GM18873 (cell line): ENCODE measurements at regions not wholly inside any gene's neighbourhood (a gene's known extent, or its start where the extent isn't known, plus 50 kb on each side); places are given as distances from the start of the nearest gene placed in this dataset.

Experiments
- ATAC-seq: cut with Tn5 transposase; IDR thresholded peaks from one replicate; pipeline ENCODE4 v1.9.1; 2021; ENCODE audit warnings: mild to moderate bottlenecking, moderate library complexity, moderate number of reproducible peaks; ENCODE audit not compliant: unreplicated experiment, low FRiP score

GRCh38 chr14:65303190-65303898, 109.2 kb upstream of the FUT8 start:
- ATAC-seq, result no peak

- no peak for ATAC-seq
These were observed 108.7 kb upstream of the FUT8 start for GRCh38 chr14:65303899-65304222.

GRCh38 chr14:65304239-65304638, 108.3 kb upstream of the FUT8 start:
- no peak for ATAC-seq

GRCh38 chr14:65304963-65305362, 107.6 kb upstream of the FUT8 start:
- no peak for ATAC-seq

- ATAC-seq, result no peak
These were observed 104.0 kb upstream of the FUT8 start for GRCh38 chr14:65308536-65308935.

- no peak for ATAC-seq
These were observed 102.0 kb upstream of the FUT8 start for GRCh38 chr14:65310568-65310967.

- ATAC-seq, result no peak
These were observed 99.7 kb upstream of the FUT8 start for GRCh38 chr14:65312859-65313258.

- ATAC-seq, result peak; percentile 60
These were observed 93.7 kb upstream of the FUT8 start for GRCh38 chr14:65318636-65319506.

- ATAC-seq, result no peak
These were observed 91.7 kb upstream of the FUT8 start for GRCh38 chr14:65320661-65321308.

GRCh38 chr14:65321370-65321875, 91.1 kb upstream of the FUT8 start:
- no peak for ATAC-seq

GRCh38 chr14:65329481-65329880, 83.0 kb upstream of the FUT8 start:
- no peak for ATAC-seq

- ATAC-seq, result no peak
These were observed 82.6 kb upstream of the FUT8 start for GRCh38 chr14:65329911-65330310.

GRCh38 chr14:65330416-65330815, 82.1 kb upstream of the FUT8 start:
- no peak for ATAC-seq

- ATAC-seq, result no peak
These were observed 80.9 kb upstream of the FUT8 start for GRCh38 chr14:65331652-65332051.

- ATAC-seq, result no peak
These were observed 80.2 kb upstream of the FUT8 start for GRCh38 chr14:65332141-65332871.

- no peak for ATAC-seq
These were observed 78.4 kb upstream of the FUT8 start for GRCh38 chr14:65333943-65334687.

GRCh38 chr14:65334765-65335410, 77.6 kb upstream of the FUT8 start:
- no peak for ATAC-seq

GRCh38 chr14:65335411-65335947, 77.1 kb upstream of the FUT8 start:
- ATAC-seq, result no peak

GRCh38 chr14:65336191-65336591, 76.3 kb upstream of the FUT8 start:
- no peak for ATAC-seq
